ENCODE measurements at regions not wholly inside any gene's neighbourhood (a gene's known extent, or its start where the extent isn't known, plus 50 kb on each side); places are given as distances from the start of the nearest gene placed in this dataset.

DNA sequence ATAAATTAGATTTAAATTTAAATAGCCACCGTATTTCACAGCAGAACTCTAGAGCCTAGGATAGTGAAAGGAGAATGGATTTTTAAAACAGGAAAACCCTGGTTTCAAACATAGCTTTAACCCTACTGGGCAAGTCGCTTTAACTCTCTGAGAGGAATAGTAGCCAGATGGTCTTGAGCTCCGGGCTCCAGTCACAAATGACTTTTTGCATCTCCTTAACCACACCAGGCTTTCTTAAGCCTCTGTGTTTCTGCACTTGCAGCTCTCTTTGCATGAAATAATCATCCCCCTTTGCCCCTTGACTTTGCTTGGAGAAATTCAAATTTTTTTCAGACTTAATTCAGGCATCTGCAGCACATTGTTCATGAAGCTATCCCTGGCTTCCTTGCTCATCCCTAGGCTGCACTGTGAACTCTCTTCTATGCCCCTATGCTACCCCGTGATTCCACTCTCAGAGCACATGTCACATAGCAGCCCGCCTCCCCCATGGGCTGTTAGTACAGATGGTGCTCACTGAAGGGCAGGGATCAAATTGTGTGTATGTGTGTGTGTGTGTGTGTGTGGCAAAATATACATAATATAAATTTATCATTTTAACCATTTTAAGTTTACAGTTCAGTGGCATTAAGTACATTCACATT is 68.8 kb upstream of the DAB1 start:
- DNase-seq (ENCODE audit: low read depth): no peak

DNA sequence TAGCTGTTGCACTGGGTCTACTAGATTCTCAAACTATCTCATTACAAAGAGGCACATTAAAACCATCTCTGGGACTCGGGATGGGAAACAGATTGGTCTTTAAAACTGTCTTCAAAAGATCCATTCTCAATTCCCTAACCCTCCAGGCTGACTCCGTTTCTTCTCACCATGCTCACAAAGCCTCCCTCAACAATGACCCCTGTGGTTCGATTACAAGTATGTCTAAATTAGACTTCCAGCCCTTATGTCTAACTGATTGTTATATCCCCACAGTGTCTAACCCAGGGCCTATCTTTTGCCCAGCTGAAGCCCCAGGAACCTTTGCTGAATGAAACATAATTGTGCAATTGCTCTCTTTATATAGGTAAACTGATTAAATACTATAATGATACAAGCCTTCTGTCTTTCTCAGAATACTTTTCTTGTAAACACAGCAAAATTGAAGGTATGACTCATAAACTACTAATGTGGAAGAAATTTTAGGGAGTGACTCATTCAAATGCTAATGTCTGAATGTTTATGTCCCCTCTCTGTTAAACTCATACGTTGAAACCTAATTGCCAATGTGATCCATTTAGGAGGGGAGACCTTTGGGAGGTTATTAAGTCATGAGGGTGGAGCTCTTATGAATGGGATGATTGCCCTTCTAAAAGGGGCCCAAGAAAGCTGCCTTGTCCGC is 65.6 kb upstream of the DAB1 start:
- DNase-seq (ENCODE audit: low read depth): no peak

DNA sequence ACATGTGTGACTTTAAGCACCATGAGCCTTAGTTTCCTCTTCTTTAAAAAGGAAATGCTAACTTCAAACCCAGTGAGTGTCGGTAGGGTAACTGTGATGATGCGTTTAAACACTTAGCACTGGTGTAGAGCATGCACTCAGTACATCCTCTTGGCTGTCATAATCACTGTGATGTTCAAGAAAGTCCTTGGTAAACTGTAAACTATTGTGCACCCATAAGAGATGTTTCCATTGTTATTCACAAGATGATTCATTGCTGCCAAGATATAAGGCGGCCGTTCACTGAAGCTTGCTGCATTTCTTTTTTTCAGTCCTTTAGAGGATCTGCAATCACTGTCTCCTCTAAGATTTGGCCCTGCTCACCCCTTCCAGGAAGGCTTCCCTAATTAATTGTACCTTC is 61.8 kb upstream of the DAB1 start:
- no peak for DNase-seq (ENCODE audit: low read depth)

DNA sequence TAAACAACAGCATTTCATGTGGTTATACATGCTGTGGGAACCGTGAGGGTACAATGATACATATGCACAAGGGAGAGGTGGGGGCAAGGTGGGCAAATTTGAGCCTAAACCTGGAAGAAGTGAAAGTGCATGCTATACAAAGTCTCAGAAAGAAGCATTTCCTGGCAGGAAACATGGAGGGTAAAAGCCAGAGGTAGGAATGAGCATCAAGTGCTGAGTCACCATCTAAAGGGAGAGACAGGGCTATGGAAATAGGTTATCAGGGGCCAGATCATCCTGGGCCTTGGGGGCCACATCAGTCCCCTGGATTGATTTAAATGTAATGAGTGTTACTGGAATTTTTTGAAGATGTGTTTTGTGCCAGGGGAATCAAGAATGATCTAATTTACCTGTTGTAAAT is 60.1 kb upstream of the DAB1 start:
- no peak for DNase-seq (ENCODE audit: low read depth)

DNA sequence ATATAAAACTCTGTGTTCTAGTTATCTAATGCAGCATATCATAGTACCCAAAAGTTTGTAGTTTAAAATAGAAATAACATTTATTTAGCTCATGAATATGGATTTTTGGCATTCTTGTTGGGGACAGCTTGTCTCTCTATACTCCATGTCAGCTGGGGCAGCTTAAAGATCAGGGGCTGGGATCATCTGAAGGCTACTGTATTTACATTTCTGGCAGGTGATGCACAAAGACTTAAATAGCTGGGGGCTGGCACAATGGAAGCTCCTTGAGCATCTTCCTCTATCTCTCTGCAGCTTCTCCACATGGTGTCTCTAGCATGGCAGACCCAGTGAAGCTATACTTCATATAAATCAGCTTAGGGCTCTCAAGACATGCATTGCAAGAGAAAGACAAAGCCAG is 55.6 kb upstream of the DAB1 start:
- DNase-seq (ENCODE audit: low read depth): no peak

GRCh38 chr1:57475366-57475765 is 51.5 kb upstream of the DAB1 start:
- no peak for DNase-seq (ENCODE audit: low read depth)

DNA sequence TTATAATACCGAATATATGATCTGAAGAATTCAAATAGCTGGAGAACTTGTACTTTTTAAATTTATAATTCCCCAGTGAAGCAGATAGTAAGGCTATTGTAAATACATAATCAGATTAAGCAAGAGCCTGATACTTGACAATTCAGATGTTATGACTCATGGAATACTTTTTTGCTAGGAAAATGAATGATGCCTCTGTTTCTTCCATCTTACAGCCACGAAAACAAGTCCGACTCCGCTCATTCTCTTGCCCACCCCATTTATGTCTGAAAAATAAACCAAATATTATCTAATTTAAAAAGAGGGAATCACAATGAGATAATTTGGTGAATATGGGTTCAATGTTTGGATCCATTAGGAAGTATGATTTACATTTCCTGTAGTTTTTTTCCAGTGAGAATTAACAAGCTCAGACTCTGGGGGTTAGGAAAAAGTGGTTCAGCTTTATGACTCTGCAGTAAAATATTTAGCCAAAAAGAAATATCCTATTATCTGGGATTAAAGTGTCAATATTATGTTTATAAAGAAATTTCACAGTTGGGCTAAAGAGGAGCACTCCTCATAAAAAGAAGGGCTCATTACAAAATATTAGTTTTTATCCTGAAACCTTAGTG is 50.4 kb upstream of the DAB1 start:
- no peak for DNase-seq (ENCODE audit: low read depth)

All from GM04504 (cell line).